Subcutaneous abdominal adipose tissue (tissue), 5 donors: ENCODE measurements at regions not wholly inside any gene's neighbourhood (a gene's known extent, or its start where the extent isn't known, plus 50 kb on each side); places are given as distances from the start of the nearest gene placed in this dataset.
"Not testable (repeated sequence)": the region's sequence is repeated elsewhere in the genome, so short reads cannot be mapped to it uniquely, and the experiment has no call there.

ENCODE experiments used
- H3K27ac ChIP-seq: one replicate; pipeline ENCODE4 v1.7.0; 2013; ENCODE audit warnings: low read depth, mild to moderate bottlenecking, inconsistent platforms, low read length, moderate library complexity
- H3K27me3 ChIP-seq, 5 donors: one replicate each; pipeline ENCODE4 v1.7.0; 2013; ENCODE audit warnings: low read length in 5 of 5, inconsistent platforms in 1 of 5; ENCODE audit not compliant: control insufficient read depth in 5 of 5, insufficient read depth in 4 of 5
- H3K36me3 ChIP-seq, 5 donors: one replicate each; pipeline ENCODE4 v1.7.0; 2013; ENCODE audit warnings: low read length in 5 of 5; ENCODE audit not compliant: control insufficient read depth in 5 of 5, insufficient read depth in 5 of 5
- H3K4me1 ChIP-seq, 5 donors: one replicate each; pipeline ENCODE4 v1.7.0; 2013; ENCODE audit warnings: low read length in 5 of 5, mild to moderate bottlenecking in 3 of 5, moderate library complexity in 1 of 5; ENCODE audit not compliant: control insufficient read depth in 5 of 5, insufficient read depth in 5 of 5
- H3K4me3 ChIP-seq, 5 donors: one replicate each; pipeline ENCODE4 v1.7.0; 2013; ENCODE audit warnings: low read length in 5 of 5, low read depth in 1 of 5
- H3K9ac ChIP-seq, 5 donors: one replicate each; pipeline ENCODE4 v1.7.0; 2013; ENCODE audit warnings: low read length in 5 of 5, mild to moderate bottlenecking in 4 of 5, moderate library complexity in 3 of 5
- H3K9me3 ChIP-seq, 5 donors: one replicate each; pipeline ENCODE4 v1.7.0; 2013; ENCODE audit warnings: low read length in 5 of 5; ENCODE audit not compliant: control insufficient read depth in 5 of 5
- donor health status: healthy.
- donor health status: healthy.
- donor health status: healthy.
- donor health status: healthy.
- donor health status: healthy.

GRCh38 chr2:82740527-82740926 lies 1718.6 kb downstream of the SUCLG1 start:
- no peaks in the 10 kb centered on the region for H3K36me3 ChIP-seq

GRCh38 chr2:82737965-82738364 lies 1721.1 kb downstream of the SUCLG1 start:
- H3K4me1 ChIP-seq, H3K27me3 ChIP-seq, H3K9me3 ChIP-seq, H3K4me3 ChIP-seq, H3K36me3 ChIP-seq, H3K9ac ChIP-seq, H3K27ac ChIP-seq: not testable (repeated sequence)

More at GRCh38 chr2:82740527-82740926, 1718.6 kb downstream of the SUCLG1 start:
- Histone ChIP-seq H3K4me1 (no peaks in the 10 kb centered on the region), H3K4me3 (no peak overlapping the region), H3K27ac (no peak overlapping the region), H3K9ac (no peak overlapping the region), H3K27me3 (no peaks in the 10 kb centered on the region), H3K9me3 (peaks cover 0 to 4% (median 3%) of the 10 kb centered on the region in 5 donors)

GRCh38 chr2:82735336-82735735 lies 1723.7 kb downstream of the SUCLG1 start:
- H3K9me3 ChIP-seq: peaks cover 0 to 8% (median 0%) of the 10 kb centered on the region in 5 donors
- H3K36me3 ChIP-seq: no peaks in the 10 kb centered on the region
- H3K27me3 ChIP-seq: no peaks in the 10 kb centered on the region
- H3K9ac ChIP-seq: no peak overlapping the region
- H3K4me1 ChIP-seq: no peaks in the 10 kb centered on the region
- H3K4me3 ChIP-seq: no peak overlapping the region
- no peak overlapping the region for H3K27ac ChIP-seq

GRCh38 chr2:82731824-82732223 lies 1727.3 kb downstream of the SUCLG1 start:
- H3K36me3 ChIP-seq: no peaks in the 10 kb centered on the region
- no peak overlapping the region for H3K9ac ChIP-seq
- no peaks in the 10 kb centered on the region for H3K27me3 ChIP-seq
- no peak overlapping the region for H3K4me3 ChIP-seq
- H3K27ac ChIP-seq: no peak overlapping the region
- H3K9me3 ChIP-seq: peaks cover 0 to 8% (median 0%) of the 10 kb centered on the region in 5 donors
- no peaks in the 10 kb centered on the region for H3K4me1 ChIP-seq

- H3K4me1 ChIP-seq: no peaks in the 10 kb centered on the region
- no peak overlapping the region for H3K27ac ChIP-seq
- no peaks in the 10 kb centered on the region for H3K27me3 ChIP-seq
- no peaks in the 10 kb centered on the region for H3K36me3 ChIP-seq
- peaks cover 0 to 7% (median 0%) of the 10 kb centered on the region in 5 donors for H3K9me3 ChIP-seq
- no peak overlapping the region for H3K9ac ChIP-seq
- H3K4me3 ChIP-seq: no peak overlapping the region
These were observed 1728.3 kb downstream of the SUCLG1 start for GRCh38 chr2:82730811-82731210.

GRCh38 chr2:82728090-82728489 lies 1731.0 kb downstream of the SUCLG1 start:
- Histone ChIP-seq H3K4me1 (no peaks in the 10 kb centered on the region), H3K27ac (no peak overlapping the region), H3K27me3 (no peaks in the 10 kb centered on the region), H3K9ac (no peak overlapping the region), H3K9me3 (no peaks in the 10 kb centered on the region), H3K36me3 (no peaks in the 10 kb centered on the region), H3K4me3 (no peak overlapping the region)

- no peaks in the 10 kb centered on the region for H3K4me1 ChIP-seq
These were observed 1750.4 kb downstream of the SUCLG1 start for GRCh38 chr2:82708681-82709080.

GRCh38 chr2:82697231-82697630 lies 1761.8 kb downstream of the SUCLG1 start:
- H3K27me3 ChIP-seq: no peaks in the 10 kb centered on the region
- no peak overlapping the region for H3K4me3 ChIP-seq
- peaks cover 0 to 6% (median 0%) of the 10 kb centered on the region in 5 donors for H3K9me3 ChIP-seq
- no peak overlapping the region for H3K27ac ChIP-seq
- no peaks in the 10 kb centered on the region for H3K4me1 ChIP-seq
- no peaks in the 10 kb centered on the region for H3K36me3 ChIP-seq
- H3K9ac ChIP-seq: no peak overlapping the region

More at GRCh38 chr2:82708681-82709080, 1750.4 kb downstream of the SUCLG1 start:
- Histone ChIP-seq H3K27me3 (no peaks in the 10 kb centered on the region), H3K36me3 (no peaks in the 10 kb centered on the region), H3K9me3 (peaks cover 0 to 6% (median 0%) of the 10 kb centered on the region in 5 donors), H3K27ac (no peak overlapping the region), H3K4me3 (no peak overlapping the region), H3K9ac (no peak overlapping the region)

GRCh38 chr2:82694431-82694830 lies 1764.6 kb downstream of the SUCLG1 start:
- Histone ChIP-seq H3K27ac (no peak overlapping the region), H3K36me3 (no peaks in the 10 kb centered on the region), H3K27me3 (no peaks in the 10 kb centered on the region), H3K4me3 (no peak overlapping the region), H3K9me3 (peaks cover 0 to 6% (median 0%) of the 10 kb centered on the region in 5 donors), H3K9ac (no peak overlapping the region), H3K4me1 (no peaks in the 10 kb centered on the region)

GRCh38 chr2:82690757-82691411 lies 1768.2 kb downstream of the SUCLG1 start:
- Histone ChIP-seq H3K4me3 (no peak overlapping the region), H3K4me1 (no peaks in the 10 kb centered on the region), H3K9me3 (peaks cover 0 to 6% (median 0%) of the 10 kb centered on the region in 5 donors), H3K27me3 (no peaks in the 10 kb centered on the region), H3K27ac (no peak overlapping the region), H3K9ac (no peak overlapping the region), H3K36me3 (no peaks in the 10 kb centered on the region)
